K562 (cell line): ENCODE measurements at regions not wholly inside any gene's neighbourhood (a gene's known extent, or its start where the extent isn't known, plus 50 kb on each side); places are given as distances from the start of the nearest gene placed in this dataset.

Source experiments
- ATAC-seq: fragments of 200-7000 bp; cut with Tn5 transposase; 3 replicates; pipeline ENCODE4 v1.9.1; 2020; ENCODE audit warnings: moderate library complexity
- BruUV-seq: library from RNA; stranded (reverse); fragments of 400-500 nt; replicated peaks from 2 replicates; lab custom pipeline; 2021; lab: Mats Ljungman, UMichigan
- CTCF ChIA-PET: fragments of 300-600 bp; formaldehyde crosslinking; extraction: SDS; loops from one replicate; lab custom pipeline; 2021; ENCODE audit warnings: low intra/inter-chr PET ratio; lab: Yijun Ruan, JAX
- POLR2A ChIA-PET: fragments of 300-600, 350-650 bp; sonication (Branson Sonifier 250); formaldehyde crosslinking; extraction: SDS; loops from one replicate; lab custom pipeline; 2021; ENCODE audit warnings: antibody characterized with exemption, inconsistent platforms; lab: Yijun Ruan, JAX
- DNase-seq, 4 experiments: peaks; one replicate each; pipeline versions ENCODE4 v3.0.0 to v3.0.0-alpha.2; 2011 to 2018; ENCODE audit warnings: low spot score in 3 of 4, mixed read lengths in 3 of 4; ENCODE audit errors: extremely low read depth in 1 of 4
- FAIRE-seq: peaks from 2 replicates; lab custom pipeline; 2011; peaks lifted over from hg19 to GRCh38; lab: Jason Lieb, UNC
- H2AFZ ChIP-seq: 2 replicates; pipeline ENCODE4 v1.6.0; 2011; ENCODE audit warnings: low read depth, low read length, control low read depth, inconsistent platforms
- H3K27ac ChIP-seq: fragments of 200-600 bp; 3 replicates; pipeline ENCODE4 v1.8.0; 2011; ENCODE audit warnings: low read depth, mild to moderate bottlenecking, control low read depth, inconsistent platforms, low read length, moderate library complexity, mixed read lengths; ENCODE audit errors: extremely low read depth
- H3K27me3 ChIP-seq, 2 experiments: fragments of 300-600 bp in 1 of 2; 2 replicates in 1 of 2; 3 replicates in 1 of 2; pipeline versions ENCODE4 v1.6.0 to v1.8.0; 2011; ENCODE audit warnings: inconsistent platforms in 2 of 2, low read length in 2 of 2, mild to moderate bottlenecking in 1 of 2, mixed read lengths in 1 of 2, moderate library complexity in 1 of 2; ENCODE audit not compliant: control insufficient read depth in 2 of 2, insufficient read depth in 2 of 2
- H3K36me3 ChIP-seq: fragments of 300-600 bp; 3 replicates; pipeline ENCODE4 v1.8.0; 2011; ENCODE audit warnings: mild to moderate bottlenecking, low read length, inconsistent platforms; ENCODE audit not compliant: control insufficient read depth, insufficient read depth
- H3K4me1 ChIP-seq, 2 experiments: fragments of 200-600 bp in 1 of 2; replicated peaks in 1 of 2; 2 replicates in 1 of 2; 3 replicates in 1 of 2; pipeline versions ENCODE4 v1.5.1 to v1.8.0; 2011; ENCODE audit warnings: inconsistent platforms in 2 of 2, low read length in 2 of 2, mild to moderate bottlenecking in 1 of 2, mixed read lengths in 1 of 2, moderate library complexity in 1 of 2; ENCODE audit not compliant: control insufficient read depth in 2 of 2, insufficient read depth in 2 of 2
- H3K4me2 ChIP-seq: 2 replicates; pipeline ENCODE4 v1.6.1; 2011; ENCODE audit warnings: low read length, control low read depth, inconsistent platforms, mixed read lengths; ENCODE audit not compliant: insufficient read depth
- H3K4me3 ChIP-seq: fragments of 200-600 bp; sonication (generic), shearing (Covaris generic); 2 replicates; pipeline ENCODE4 v1.5.1; 2016; ENCODE audit warnings: control low read depth, inconsistent platforms
- H3K79me2 ChIP-seq: fragments of 200-600 bp; 3 replicates; pipeline ENCODE4 v1.8.0; 2011; ENCODE audit warnings: low read length, inconsistent platforms; ENCODE audit not compliant: control insufficient read depth, insufficient read depth
- H3K9ac ChIP-seq, 2 experiments: 2 replicates each; pipeline versions ENCODE4 v1.6.0 to v1.6.1; 2011; ENCODE audit warnings: low read depth in 2 of 2, low read length in 2 of 2, control low read depth in 1 of 2, inconsistent platforms in 1 of 2, mild to moderate bottlenecking in 1 of 2, mixed read lengths in 1 of 2; ENCODE audit not compliant: insufficient read depth in 1 of 2
- H3K9me1 ChIP-seq: one replicate; pipeline ENCODE4 v1.6.0; 2011; ENCODE audit warnings: inconsistent platforms, mild to moderate bottlenecking, low read length, moderate library complexity; ENCODE audit not compliant: control insufficient read depth, insufficient read depth
- H3K9me3 ChIP-seq: replicated peaks from 2 replicates; pipeline ENCODE4 v1.5.1; 2011; ENCODE audit warnings: low read depth, low read length, inconsistent platforms; ENCODE audit not compliant: control insufficient read depth, insufficient read depth
- H4K20me1 ChIP-seq: replicated peaks from 2 replicates; pipeline ENCODE4 v1.6.1; 2011; ENCODE audit warnings: low read length, inconsistent platforms, mixed read lengths; ENCODE audit not compliant: control insufficient read depth, insufficient read depth
- BRCA1 ChIP-seq, 2 experiments: fragments of 450-650 bp in 1 of 2; sonication (generic) in 1 of 2; formaldehyde crosslinking in 1 of 2; IDR thresholded peaks; 2 replicates each; pipeline versions ENCODE4 v1.5.0 to v1.6.1; 2017 to 2020; ENCODE audit warnings: mild to moderate bottlenecking in 1 of 2, missing genetic modification reagents in 1 of 2
- ERF ChIP-seq: fragments of 450-650 bp; formaldehyde crosslinking; IDR thresholded peaks from 2 replicates; pipeline ENCODE4 v1.4.0; 2020; ENCODE audit warnings: mild to moderate bottlenecking, mixed read lengths
- KAT2B ChIP-seq: IDR thresholded peaks from one replicate; pipeline ENCODE4 v1.6.1; 2012; ENCODE audit warnings: low read depth, mild to moderate bottlenecking, control low read depth, inconsistent platforms, low read length, moderate library complexity
- MAFF ChIP-seq: IDR thresholded peaks from 2 replicates; pipeline ENCODE4 v1.6.1; 2012; ENCODE audit warnings: low read length, improper control_type of control experiment
- NCOA1 ChIP-seq: fragments of 450-650 bp; IDR thresholded peaks from 2 replicates; pipeline ENCODE4 v1.6.1; 2016; ENCODE audit warnings: low read depth
- NR2F6 ChIP-seq: fragments of 450-650 bp; formaldehyde crosslinking; IDR thresholded peaks from 2 replicates; pipeline ENCODE4 v1.4.0; 2020; ENCODE audit warnings: mild to moderate bottlenecking
- RBM39 ChIP-seq: fragments of 200-400 bp; formaldehyde crosslinking; optimal IDR thresholded peaks from 2 replicates; pipeline ENCODE3; 2018; ENCODE audit warnings: low read depth, low read length
- SREBF1 ChIP-seq: fragments of 150-350 bp; IDR thresholded peaks from 2 replicates; pipeline ENCODE4 v1.6.1; 2014; ENCODE audit warnings: antibody characterized with exemption, low read depth, low read length, borderline replicate concordance
- STAT5B ChIP-seq: fragments of 250-450 bp; sonication (Bioruptor Pico); IDR thresholded peaks from 2 replicates; pipeline ENCODE4 v1.8.0; 2021; ENCODE audit warnings: mild to moderate bottlenecking, inconsistent platforms
- ZNF133 ChIP-seq: fragments of 250-450 bp; sonication (Bioruptor Pico); IDR thresholded peaks from 2 replicates; pipeline ENCODE4 v1.4.0; 2020; ENCODE audit warnings: mild to moderate bottlenecking
- ZNF24 ChIP-seq: fragments of 450-650 bp; IDR thresholded peaks from 2 replicates; pipeline ENCODE4 v1.6.1; 2016
- ZNF780A ChIP-seq: fragments of 250-450 bp; sonication (Bioruptor Pico); IDR thresholded peaks from 2 replicates; pipeline ENCODE4 v1.5.0; 2021; ENCODE audit warnings: mild to moderate bottlenecking
- in situ Hi-C: fragments of 300-500 bp; cut with MboI; formaldehyde crosslinking; loops from 4 replicates; pipeline ENCODE4 v1.15.0; 2018; ENCODE audit warnings: inconsistent platforms, mixed read lengths
- intact Hi-C: fragments of 100-400 bp; cut with micrococcal nuclease; formaldehyde crosslinking; loops from 2 replicates; pipeline ENCODE4 v1.14.2; 2022
- TF ChIP-seq, protein P1 (sequence below), 2 experiments: IDR thresholded peaks; 2 replicates each; pipeline ENCODE4 v1.6.1; 2011; ENCODE audit warnings: borderline replicate concordance in 1 of 2, control low read depth in 1 of 2, low read depth in 1 of 2, low read length in 1 of 2, mild to moderate bottlenecking in 1 of 2, mixed read lengths in 1 of 2, moderate library complexity in 1 of 2; ENCODE audit not compliant: insufficient read depth in 1 of 2, insufficient read length in 1 of 2, poor library complexity in 1 of 2, severe bottlenecking in 1 of 2; ENCODE audit errors: extremely low read depth in 1 of 2
- TF ChIP-seq, protein P2 (sequence below): fragments of 250-450 bp; sonication (Bioruptor Pico); IDR thresholded peaks from 2 replicates; pipeline ENCODE4 v1.8.0; 2021; ENCODE audit warnings: mild to moderate bottlenecking, moderate library complexity
- TF ChIP-seq, protein P3 (sequence below): sonication (generic); formaldehyde crosslinking; IDR thresholded peaks from 2 replicates; pipeline ENCODE4 v1.8.0; 2022; ENCODE audit warnings: mild to moderate bottlenecking, low read depth, missing genetic modification reagents

DNA sequence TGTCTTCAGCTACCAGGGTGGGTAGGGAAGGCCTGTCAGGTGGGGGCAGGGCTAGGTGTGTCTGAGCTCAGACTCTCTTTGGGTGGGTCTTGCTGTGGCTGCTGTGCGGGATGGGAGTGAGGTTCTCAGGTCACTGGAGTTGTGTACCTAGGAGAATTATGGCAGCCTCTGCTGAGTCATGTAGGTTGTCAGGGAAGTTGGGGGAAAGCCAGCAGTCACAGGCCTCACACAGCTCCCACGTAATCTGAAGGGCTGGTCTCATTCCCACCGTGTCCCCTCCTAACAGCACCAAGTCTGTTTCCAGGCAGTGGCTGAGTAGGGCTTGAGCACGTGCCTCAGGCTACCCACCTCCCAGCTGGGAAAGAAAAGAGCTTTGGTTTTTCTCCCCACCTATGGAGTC is 67.0 kb downstream of the CHCHD4 start (continued):
- TF ChIP-seq, protein P1, sequence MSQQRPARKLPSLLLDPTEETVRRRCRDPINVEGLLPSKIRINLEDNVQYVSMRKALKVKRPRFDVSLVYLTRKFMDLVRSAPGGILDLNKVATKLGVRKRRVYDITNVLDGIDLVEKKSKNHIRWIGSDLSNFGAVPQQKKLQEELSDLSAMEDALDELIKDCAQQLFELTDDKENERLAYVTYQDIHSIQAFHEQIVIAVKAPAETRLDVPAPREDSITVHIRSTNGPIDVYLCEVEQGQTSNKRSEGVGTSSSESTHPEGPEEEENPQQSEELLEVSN (IDR thresholded peaks at IDR 0.05; ENCODE audit: borderline replicate concordance in 1 of 2, extremely low read depth in 1 of 2, insufficient read depth in 1 of 2, insufficient read length in 1 of 2, low read depth in 1 of 2, low read length in 1 of 2, poor library complexity in 1 of 2, severe bottlenecking in 1 of 2), result peak in 1 of 2 experiments; percentile 34
- TF ChIP-seq MAFF, result no peak

DNA sequence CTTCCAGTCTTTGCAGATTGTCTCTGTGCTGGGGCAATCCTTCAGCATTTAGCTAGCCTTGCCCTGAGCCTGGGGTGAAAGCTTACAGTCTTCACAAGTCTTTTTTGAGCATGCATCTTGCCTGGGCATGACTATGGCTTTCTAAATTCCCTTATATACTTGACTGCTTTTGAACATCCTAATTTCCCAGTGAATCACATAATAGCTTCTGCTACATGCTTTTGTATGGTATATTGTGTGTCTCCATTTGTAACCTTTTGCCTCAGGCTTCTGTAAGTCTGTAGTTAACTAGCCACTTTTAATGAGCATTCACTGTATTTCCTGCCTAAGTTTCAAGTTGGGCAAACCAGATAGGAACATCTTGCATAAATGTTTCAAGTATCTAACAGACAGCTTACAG is 76.8 kb downstream of the CHCHD4 start:
- ChIA-PET CTCF (no interaction called here), POLR2A (interaction anchor here (1.0 to 4.1 kb wide), 2 partner anchors 10 to 35 kb away, joined by 3 to 15 read pairs; no protein-coding TSS in a partner anchor)
- Histone ChIP-seq H3K79me2 (no peaks in the 10 kb centered on the region), H3K4me1 (no peaks in the 10 kb centered on the region), H3K4me3 (no peak overlapping the region), H3K4me2 (no peak overlapping the region), H3K27me3 (peaks cover 4 to 5% of the 10 kb centered on the region in 2 experiments; a peak in 2 of 5 replicates), H2AFZ (no peak overlapping the region), H3K9me3 (no peaks in the 10 kb centered on the region), H3K9ac (no peak overlapping the region), H4K20me1 (no peaks in the 10 kb centered on the region), H3K36me3 (no peaks in the 10 kb centered on the region), H3K9me1 (no peaks in the 10 kb centered on the region), H3K27ac (no peak overlapping the region)
- FAIRE-seq (no peak), DNase-seq (no peak), ATAC-seq (no peak)
- intact Hi-C loops, result no loop called here
- in situ Hi-C loops, result no loop called here
- no TSS peak for BruUV-seq
- TF ChIP-seq BRCA1 (IDR thresholded peaks at IDR 0.05), result no peak
- TF ChIP-seq BRCA1 (CRISPR knock-in tag; IDR thresholded peaks at IDR 0.05), result no peak
- TF ChIP-seq KAT2B, result no peak
- TF ChIP-seq NCOA1, result no peak
- TF ChIP-seq ZNF24, result no peak
- no peak for TF ChIP-seq SREBF1
- TF ChIP-seq ZNF780A (CRISPR knock-in tag), result no peak
- no peak for TF ChIP-seq RBM39
- no peak for TF ChIP-seq ZNF133 (CRISPR knock-in tag)
- no peak for TF ChIP-seq ERF (CRISPR knock-in tag)
- no peak for TF ChIP-seq NR2F6 (CRISPR knock-in tag)
- TF ChIP-seq, protein P2, sequence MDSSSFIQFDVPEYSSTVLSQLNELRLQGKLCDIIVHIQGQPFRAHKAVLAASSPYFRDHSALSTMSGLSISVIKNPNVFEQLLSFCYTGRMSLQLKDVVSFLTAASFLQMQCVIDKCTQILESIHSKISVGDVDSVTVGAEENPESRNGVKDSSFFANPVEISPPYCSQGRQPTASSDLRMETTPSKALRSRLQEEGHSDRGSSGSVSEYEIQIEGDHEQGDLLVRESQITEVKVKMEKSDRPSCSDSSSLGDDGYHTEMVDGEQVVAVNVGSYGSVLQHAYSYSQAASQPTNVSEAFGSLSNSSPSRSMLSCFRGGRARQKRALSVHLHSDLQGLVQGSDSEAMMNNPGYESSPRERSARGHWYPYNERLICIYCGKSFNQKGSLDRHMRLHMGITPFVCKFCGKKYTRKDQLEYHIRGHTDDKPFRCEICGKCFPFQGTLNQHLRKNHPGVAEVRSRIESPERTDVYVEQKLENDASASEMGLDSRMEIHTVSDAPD (CRISPR knock-in tag), result no peak
- TF ChIP-seq, protein P3, sequence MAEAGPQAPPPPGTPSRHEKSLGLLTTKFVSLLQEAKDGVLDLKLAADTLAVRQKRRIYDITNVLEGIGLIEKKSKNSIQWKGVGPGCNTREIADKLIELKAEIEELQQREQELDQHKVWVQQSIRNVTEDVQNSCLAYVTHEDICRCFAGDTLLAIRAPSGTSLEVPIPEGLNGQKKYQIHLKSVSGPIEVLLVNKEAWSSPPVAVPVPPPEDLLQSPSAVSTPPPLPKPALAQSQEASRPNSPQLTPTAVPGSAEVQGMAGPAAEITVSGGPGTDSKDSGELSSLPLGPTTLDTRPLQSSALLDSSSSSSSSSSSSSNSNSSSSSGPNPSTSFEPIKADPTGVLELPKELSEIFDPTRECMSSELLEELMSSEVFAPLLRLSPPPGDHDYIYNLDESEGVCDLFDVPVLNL (CRISPR knock-in tag), result no peak
- no peak for TF ChIP-seq STAT5B (CRISPR knock-in tag)
